ENCODE measurements at regions not wholly inside any gene's neighbourhood (a gene's known extent, or its start where the extent isn't known, plus 50 kb on each side); places are given as distances from the start of the nearest gene placed in this dataset.
"Not testable (repeated sequence)": the region's sequence is repeated elsewhere in the genome, so short reads cannot be mapped to it uniquely, and the experiment has no call there.

GRCh38 chr3:191078913-191079312 is 120.1 kb upstream of the OSTN start:
- H3K23ac ChIP-seq (ENCODE audit: low read depth, low read length); H3K27me3 ChIP-seq (ENCODE audit: control insufficient read depth, insufficient read depth, low read length); H3K14ac ChIP-seq (replicated peaks; ENCODE audit: low read depth, low read length); DNase-seq; H3K9me3 ChIP-seq (ENCODE audit: control insufficient read depth, insufficient read depth, low read length); H3K9ac ChIP-seq (ENCODE audit: low read depth, low read length); H3K56ac ChIP-seq (ENCODE audit: extremely low read depth, insufficient read depth, low read length); H2AFZ ChIP-seq (replicated peaks; ENCODE audit: low read length, poor library complexity); BruUV-seq (replicated peaks); H4K91ac ChIP-seq (ENCODE audit: insufficient read depth, low read depth, low read length); CTCF ChIA-PET; ATAC-seq (ENCODE audit: low read depth); H3K4me3 ChIP-seq (ENCODE audit: insufficient read depth, low read depth, low read length); H3K18ac ChIP-seq (ENCODE audit: low read depth, low read length); H4K8ac ChIP-seq (ENCODE audit: low read depth in 2 of 2, low read length in 2 of 2); H3K79me1 ChIP-seq (ENCODE audit: low read depth in 1 of 2, low read length in 2 of 2); H3K4me2 ChIP-seq (ENCODE audit: low read depth, low read length); H3K4ac ChIP-seq (ENCODE audit: low read depth, low read length); H2BK20ac ChIP-seq (ENCODE audit: low read depth, low read length); H3K36me3 ChIP-seq (ENCODE audit: control insufficient read depth, insufficient read depth, low read length); H4K20me1 ChIP-seq (ENCODE audit: insufficient read depth, low read length); intact Hi-C loops (cut with micrococcal nuclease); H2BK120ac ChIP-seq (ENCODE audit: low read depth, low read length); POLR2A ChIA-PET (ENCODE audit: unreplicated experiment); H3K9me1 ChIP-seq (ENCODE audit: insufficient read depth, low read length); H2AK9ac ChIP-seq (replicated peaks; ENCODE audit: low read depth, low read length, poor library complexity); in situ Hi-C loops (cut with MboI; ENCODE audit: low sequenced_read_pairs); H2AK5ac ChIP-seq (ENCODE audit: low read depth, low read length); H3K27ac ChIP-seq (ENCODE audit: insufficient read depth, low read length); H3K4me1 ChIP-seq (ENCODE audit: control insufficient read depth, insufficient read depth, low read length); H2BK5ac ChIP-seq (ENCODE audit: low read depth, low read length, poor library complexity, severe bottlenecking); H2BK15ac ChIP-seq (ENCODE audit: low read depth, low read length); H4K5ac ChIP-seq (ENCODE audit: low read depth, low read length); dilution Hi-C loops (cut with HindIII; ENCODE audit: low sequenced_read_pairs, unreplicated experiment): not testable (repeated sequence)
- no CpG with 5 or more reads among the region's 3 CpGs for WGBS, 2 experiments (ENCODE audit: extremely low coverage in 2 of 2, insufficient read length in 1 of 2)

Measured in IMR-90 (cell line).